Naive thymus-derived CD4-positive, alpha-beta T cell (primary cell): ENCODE measurements at regions not wholly inside any gene's neighbourhood (a gene's known extent, or its start where the extent isn't known, plus 50 kb on each side); places are given as distances from the start of the nearest gene placed in this dataset.

Source experiments
- ATAC-seq: fragments of 150-1000 bp; cut with Tn5 transposase; 2 replicates; pipeline ENCODE4 v1.10.0; 2021; ENCODE audit warnings: mild to moderate bottlenecking, moderate library complexity
- CTCF ChIA-PET: fragments of 350-600 bp; sonication (Branson Sonifier 250); formaldehyde crosslinking; loops from one replicate; lab custom pipeline; 2021; ENCODE audit warnings: antibody characterized with exemption; lab: Charles Lee
- POLR2A ChIA-PET: fragments of 350-600 bp; sonication (Branson Sonifier 250); formaldehyde crosslinking; loops from one replicate; lab custom pipeline; 2021; ENCODE audit warnings: antibody characterized with exemption, inconsistent platforms; lab: Charles Lee
- DNase-seq, 9 donors: peaks; one replicate each; pipeline versions ENCODE4 v3.0.0 to v3.0.0-alpha.2; 2020 to 2022; ENCODE audit warnings: mixed read lengths in 1 of 9
- H3K27ac ChIP-seq: one replicate; pipeline ENCODE4 v1.7.0; 2013; ENCODE audit warnings: mild to moderate bottlenecking, low read depth, low read length, moderate library complexity
- H3K27me3 ChIP-seq, 2 donors: one replicate each; pipeline ENCODE4 v1.7.0; 2013; ENCODE audit warnings: low read length in 2 of 2, mild to moderate bottlenecking in 2 of 2, moderate library complexity in 2 of 2; ENCODE audit not compliant: control insufficient read depth in 2 of 2, insufficient read depth in 2 of 2
- H3K36me3 ChIP-seq, 3 experiments: 1 replicate in 2 of 3; 2 replicates in 1 of 3; pipeline ENCODE4 v1.7.0; 2013; ENCODE audit warnings: low read length in 3 of 3, mild to moderate bottlenecking in 3 of 3, moderate library complexity in 1 of 3; ENCODE audit not compliant: insufficient read depth in 3 of 3, control insufficient read depth in 2 of 3
- H3K4me1 ChIP-seq, 2 donors: one replicate each; pipeline ENCODE4 v1.7.0; 2013; ENCODE audit warnings: low read length in 2 of 2, mild to moderate bottlenecking in 2 of 2, moderate library complexity in 1 of 2; ENCODE audit not compliant: control insufficient read depth in 2 of 2, insufficient read depth in 2 of 2
- H3K4me3 ChIP-seq: 2 replicates; pipeline ENCODE4 v1.7.0; 2013; ENCODE audit warnings: mild to moderate bottlenecking, low read length
- H3K9me3 ChIP-seq, 3 experiments: 1 replicate in 2 of 3; 2 replicates in 1 of 3; pipeline ENCODE4 v1.7.0; 2013; ENCODE audit warnings: low read length in 3 of 3; ENCODE audit not compliant: control insufficient read depth in 2 of 3
- H3K27ac Mint-ChIP-seq, 9 donors: one replicate each; pipeline ENCODE4 v1.8.0; 2020 to 2022; ENCODE audit warnings: mixed read lengths in 9 of 9, mild to moderate bottlenecking in 8 of 9, moderate library complexity in 5 of 9, inconsistent platforms in 2 of 9
- H3K27me3 Mint-ChIP-seq, 5 donors: one replicate each; pipeline ENCODE4 v1.8.0; 2021 to 2022; ENCODE audit warnings: mixed read lengths in 5 of 5, mild to moderate bottlenecking in 1 of 5
- H3K36me3 Mint-ChIP-seq, 5 donors: one replicate each; pipeline ENCODE4 v1.8.0; 2020 to 2022; ENCODE audit warnings: mixed read lengths in 5 of 5, mild to moderate bottlenecking in 3 of 5, inconsistent platforms in 1 of 5
- H3K4me1 Mint-ChIP-seq, 7 donors: one replicate each; pipeline ENCODE4 v1.8.0; 2020 to 2022; ENCODE audit warnings: mixed read lengths in 7 of 7, mild to moderate bottlenecking in 3 of 7, inconsistent platforms in 1 of 7
- H3K4me3 Mint-ChIP-seq, 10 donors: one replicate each; pipeline ENCODE4 v1.8.0; 2020 to 2022; ENCODE audit warnings: mild to moderate bottlenecking in 10 of 10, mixed read lengths in 10 of 10, moderate library complexity in 6 of 10, inconsistent platforms in 2 of 10
- H3K9me3 Mint-ChIP-seq, 11 donors: one replicate each; pipeline ENCODE4 v1.8.0; 2020 to 2022; ENCODE audit warnings: mixed read lengths in 11 of 11, mild to moderate bottlenecking in 4 of 11, inconsistent platforms in 1 of 11, moderate library complexity in 1 of 11
- intact Hi-C, 2 donors: fragments of 100-400 bp; cut with micrococcal nuclease; formaldehyde crosslinking; loops; one replicate each; pipeline ENCODE4 v1.15.1; 2023

GRCh38 chr16:52076801-52077201 lies 470.1 kb downstream of the TOX3 start:
- no peaks in the 10 kb centered on the region for H3K4me1 ChIP-seq
- no peak for DNase-seq
- H3K27ac ChIP-seq: no peak overlapping the region
- ChIA-PET CTCF (no interaction called here), POLR2A (no interaction called here)
- ATAC-seq: no peak
- H3K36me3 ChIP-seq: no peaks in the 10 kb centered on the region
- no peaks in the 10 kb centered on the region for H3K27me3 ChIP-seq
- H3K9me3 ChIP-seq: no peaks in the 10 kb centered on the region
- no peaks in the 10 kb centered on the region for H3K27me3 Mint-ChIP-seq
- intact Hi-C loops: no loop called here
- no peaks in the 10 kb centered on the region for H3K36me3 Mint-ChIP-seq
- H3K4me3 ChIP-seq: no peak overlapping the region
- no peaks in the 10 kb centered on the region for H3K4me1 Mint-ChIP-seq
- no peak overlapping the region for H3K4me3 Mint-ChIP-seq
- H3K27ac Mint-ChIP-seq: no peak overlapping the region
- H3K9me3 Mint-ChIP-seq: peaks cover 0 to 16% (median 4%) of the 10 kb centered on the region in 11 donors

- no peaks in the 10 kb centered on the region for H3K27me3 Mint-ChIP-seq
- Histone ChIP-seq H3K36me3 (no peaks in the 10 kb centered on the region), H3K9me3 (no peaks in the 10 kb centered on the region), H3K4me1 (no peaks in the 10 kb centered on the region), H3K4me3 (no peak overlapping the region), H3K27me3 (no peaks in the 10 kb centered on the region), H3K27ac (no peak overlapping the region)
- H3K9me3 Mint-ChIP-seq: peaks cover 0 to 16% (median 4%) of the 10 kb centered on the region in 11 donors
- H3K27ac Mint-ChIP-seq: no peak overlapping the region
- ATAC-seq (no peak), DNase-seq (no peak)
- POLR2A ChIA-PET: no interaction called here
- no peak overlapping the region for H3K4me3 Mint-ChIP-seq
- H3K36me3 Mint-ChIP-seq: no peaks in the 10 kb centered on the region
- CTCF ChIA-PET: no interaction called here
- H3K4me1 Mint-ChIP-seq: no peaks in the 10 kb centered on the region
- intact Hi-C loops: no loop called here
Measured at GRCh38 chr16:52076332-52076731, 470.6 kb downstream of the TOX3 start.

GRCh38 chr16:52074133-52074532 lies 472.8 kb downstream of the TOX3 start:
- peaks cover 0 to 16% (median 2%) of the 10 kb centered on the region in 11 donors for H3K9me3 Mint-ChIP-seq
- H3K27ac Mint-ChIP-seq: no peak overlapping the region
- H3K4me3 Mint-ChIP-seq: no peak overlapping the region
- ATAC-seq (no peak), DNase-seq (no peak)
- no peaks in the 10 kb centered on the region for H3K36me3 Mint-ChIP-seq
- Histone ChIP-seq H3K4me1 (no peaks in the 10 kb centered on the region), H3K9me3 (no peaks in the 10 kb centered on the region), H3K27ac (no peak overlapping the region), H3K27me3 (no peaks in the 10 kb centered on the region), H3K36me3 (no peaks in the 10 kb centered on the region), H3K4me3 (no peak overlapping the region)
- no peaks in the 10 kb centered on the region for H3K27me3 Mint-ChIP-seq
- intact Hi-C loops: no loop called here
- ChIA-PET CTCF (no interaction called here), POLR2A (no interaction called here)
- H3K4me1 Mint-ChIP-seq: no peaks in the 10 kb centered on the region

- ChIA-PET CTCF (no interaction called here), POLR2A (no interaction called here)
Measured at GRCh38 chr16:52073024-52073423, 473.9 kb downstream of the TOX3 start.

GRCh38 chr16:52071101-52071500 lies 475.8 kb downstream of the TOX3 start:
- no peak overlapping the region for H3K4me3 Mint-ChIP-seq
- ATAC-seq: no peak
- Histone ChIP-seq H3K36me3 (no peaks in the 10 kb centered on the region), H3K4me3 (no peak overlapping the region), H3K9me3 (no peaks in the 10 kb centered on the region), H3K27ac (no peak overlapping the region), H3K27me3 (no peaks in the 10 kb centered on the region), H3K4me1 (no peaks in the 10 kb centered on the region)
- no peaks in the 10 kb centered on the region for H3K36me3 Mint-ChIP-seq
- peaks cover 0 to 21% (median 2%) of the 10 kb centered on the region in 11 donors for H3K9me3 Mint-ChIP-seq
- CTCF ChIA-PET: no interaction called here
- no peaks in the 10 kb centered on the region for H3K27me3 Mint-ChIP-seq
- DNase-seq: no peak
- POLR2A ChIA-PET: no interaction called here
- no peaks in the 10 kb centered on the region for H3K4me1 Mint-ChIP-seq
- intact Hi-C loops: no loop called here
- no peak overlapping the region for H3K27ac Mint-ChIP-seq

More at GRCh38 chr16:52073024-52073423, 473.9 kb downstream of the TOX3 start:
- ATAC-seq (no peak), DNase-seq (no peak)
- no peaks in the 10 kb centered on the region for H3K36me3 ChIP-seq
- no peaks in the 10 kb centered on the region for H3K27me3 ChIP-seq
- Mint-ChIP-seq H3K27me3 (no peaks in the 10 kb centered on the region), H3K4me1 (no peaks in the 10 kb centered on the region), H3K4me3 (no peak overlapping the region), H3K36me3 (no peaks in the 10 kb centered on the region), H3K27ac (no peak overlapping the region), H3K9me3 (peaks cover 0 to 10% (median 2%) of the 10 kb centered on the region in 11 donors)
- H3K4me3 ChIP-seq: no peak overlapping the region
- intact Hi-C loops: no loop called here
- H3K9me3 ChIP-seq: no peaks in the 10 kb centered on the region
- H3K4me1 ChIP-seq: no peaks in the 10 kb centered on the region
- H3K27ac ChIP-seq: no peak overlapping the region

- H3K9me3 Mint-ChIP-seq: peaks cover 0 to 16% (median 3%) of the 10 kb centered on the region in 11 donors
- H3K9me3 ChIP-seq: no peaks in the 10 kb centered on the region
- H3K4me3 Mint-ChIP-seq: no peak overlapping the region
- H3K4me3 ChIP-seq: no peak overlapping the region
- no peak overlapping the region for H3K27ac ChIP-seq
- ATAC-seq (no peak), DNase-seq (no peak)
- H3K27ac Mint-ChIP-seq: no peak overlapping the region
- ChIA-PET POLR2A (no interaction called here), CTCF (no interaction called here)
- no peaks in the 10 kb centered on the region for H3K27me3 Mint-ChIP-seq
- no peaks in the 10 kb centered on the region for H3K36me3 ChIP-seq
- no peaks in the 10 kb centered on the region for H3K27me3 ChIP-seq
- no peaks in the 10 kb centered on the region for H3K36me3 Mint-ChIP-seq
- no peaks in the 10 kb centered on the region for H3K4me1 Mint-ChIP-seq
- no peaks in the 10 kb centered on the region for H3K4me1 ChIP-seq
- intact Hi-C loops: no loop called here
Measured at GRCh38 chr16:52070341-52071057, 476.4 kb downstream of the TOX3 start.

- H3K27me3 ChIP-seq: no peaks in the 10 kb centered on the region
- no peaks in the 10 kb centered on the region for H3K36me3 Mint-ChIP-seq
- ChIA-PET CTCF (no interaction called here), POLR2A (no interaction called here)
- H3K4me3 ChIP-seq: no peak overlapping the region
- H3K4me3 Mint-ChIP-seq: no peak overlapping the region
- H3K27ac ChIP-seq: no peak overlapping the region
- H3K4me1 Mint-ChIP-seq: no peaks in the 10 kb centered on the region
- DNase-seq: no peak
- intact Hi-C loops: no loop called here
- H3K9me3 ChIP-seq: no peaks in the 10 kb centered on the region
- H3K9me3 Mint-ChIP-seq: peaks cover 0 to 18% (median 5%) of the 10 kb centered on the region in 11 donors
- no peaks in the 10 kb centered on the region for H3K36me3 ChIP-seq
- no peaks in the 10 kb centered on the region for H3K4me1 ChIP-seq
- H3K27ac Mint-ChIP-seq: no peak overlapping the region
- ATAC-seq: no peak
- no peaks in the 10 kb centered on the region for H3K27me3 Mint-ChIP-seq
Measured at GRCh38 chr16:52069866-52070265, 477.1 kb downstream of the TOX3 start.
